ENCODE measurements at regions not wholly inside any gene's neighbourhood (a gene's known extent, or its start where the extent isn't known, plus 50 kb on each side); places are given as distances from the start of the nearest gene placed in this dataset.
"Not testable (repeated sequence)": the region's sequence is repeated elsewhere in the genome, so short reads cannot be mapped to it uniquely, and the experiment has no call there.

GRCh38 chr2:5007596-5007995, 684.6 kb upstream of the SOX11 start:
- in situ Hi-C loops (cut with MboI; ENCODE audit: low pct_unique_long_range_greater_than_20kb, low sequenced_read_pairs, unreplicated experiment) = no loop called here
- DNase-seq (ENCODE audit: low spot score) = no peak
- no peak for TF ChIP-seq CTCF (IDR thresholded peaks at IDR 0.05; ENCODE audit: extremely low read depth, insufficient read depth, missing control alignments)

DNA sequence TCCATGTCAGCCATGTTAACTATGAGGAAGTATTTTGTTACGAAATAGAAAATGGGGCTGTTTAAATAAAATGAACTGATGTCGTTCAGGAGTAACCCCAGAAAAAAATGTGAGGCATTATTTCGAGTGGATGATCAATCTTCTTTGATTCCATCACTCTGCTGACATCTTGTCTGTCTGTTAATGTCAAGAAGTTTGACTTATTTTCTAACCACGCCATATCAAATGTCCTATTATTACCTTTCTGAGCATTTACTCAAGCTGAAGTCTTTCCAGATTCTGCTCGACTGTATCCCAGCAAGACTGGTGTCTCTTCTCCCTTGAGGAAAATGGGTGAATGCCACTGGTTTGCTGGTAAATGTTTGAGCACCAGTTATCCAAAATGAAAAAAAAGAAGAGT, 672.9 kb upstream of the SOX11 start:
- TF ChIP-seq CTCF (IDR thresholded peaks at IDR 0.05; ENCODE audit: extremely low read depth, insufficient read depth, missing control alignments) = no peak
- in situ Hi-C loops (cut with MboI; ENCODE audit: low pct_unique_long_range_greater_than_20kb, low sequenced_read_pairs, unreplicated experiment) = no loop called here
- no peak for DNase-seq (ENCODE audit: low spot score)

DNA sequence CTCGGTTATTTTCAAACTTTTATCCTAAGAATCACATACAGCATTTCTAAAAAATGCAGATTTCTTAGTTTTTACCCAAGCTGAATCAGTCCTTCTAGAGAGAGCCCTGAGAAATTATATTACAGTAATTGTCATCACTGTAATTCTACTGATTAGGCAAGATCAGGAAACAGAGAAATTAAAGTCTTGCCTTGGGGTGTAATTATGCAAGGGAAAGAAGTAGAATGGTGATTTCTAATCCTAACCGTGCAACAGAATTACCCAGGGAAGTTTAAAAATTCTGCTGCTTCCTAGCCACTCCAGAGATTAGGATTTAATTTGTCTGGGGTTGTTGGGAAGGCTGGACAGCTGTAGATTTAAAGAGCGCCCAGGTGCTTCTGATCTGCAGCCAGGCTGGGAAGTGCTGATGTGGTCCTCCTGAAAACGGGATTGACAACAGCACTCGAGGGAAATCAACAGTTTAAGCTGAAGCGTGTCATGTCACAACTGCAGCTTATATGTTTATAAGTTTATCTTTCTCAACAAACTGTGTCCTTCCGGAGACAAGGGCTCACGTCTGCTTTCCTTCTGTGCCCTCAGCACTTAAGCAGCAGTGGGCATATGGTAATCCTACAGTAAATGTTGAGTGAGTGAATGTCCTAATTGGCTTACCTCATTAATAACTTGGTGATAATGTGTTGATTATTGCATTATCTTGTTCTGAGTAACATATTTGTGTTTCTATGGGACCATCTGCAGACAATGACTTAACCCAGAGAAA, 671.9 kb upstream of the SOX11 start:
- no peak for DNase-seq (ENCODE audit: low spot score)
- in situ Hi-C loops (cut with MboI; ENCODE audit: low pct_unique_long_range_greater_than_20kb, low sequenced_read_pairs, unreplicated experiment) = no loop called here
- TF ChIP-seq CTCF (IDR thresholded peaks at IDR 0.05; ENCODE audit: extremely low read depth, insufficient read depth, missing control alignments) = no peak

GRCh38 chr2:5021136-5021535, 671.0 kb upstream of the SOX11 start:
- DNase-seq (ENCODE audit: low spot score) = no peak
- TF ChIP-seq CTCF (IDR thresholded peaks at IDR 0.05; ENCODE audit: extremely low read depth, insufficient read depth, missing control alignments) = no peak
- in situ Hi-C loops (cut with MboI; ENCODE audit: low pct_unique_long_range_greater_than_20kb, low sequenced_read_pairs, unreplicated experiment) = no loop called here

GRCh38 chr2:5022061-5022460, 670.1 kb upstream of the SOX11 start:
- TF ChIP-seq CTCF (IDR thresholded peaks at IDR 0.05; ENCODE audit: extremely low read depth, insufficient read depth, missing control alignments) = no peak
- in situ Hi-C loops (cut with MboI; ENCODE audit: low pct_unique_long_range_greater_than_20kb, low sequenced_read_pairs, unreplicated experiment) = no loop called here
- DNase-seq (ENCODE audit: low spot score) = no peak

DNA sequence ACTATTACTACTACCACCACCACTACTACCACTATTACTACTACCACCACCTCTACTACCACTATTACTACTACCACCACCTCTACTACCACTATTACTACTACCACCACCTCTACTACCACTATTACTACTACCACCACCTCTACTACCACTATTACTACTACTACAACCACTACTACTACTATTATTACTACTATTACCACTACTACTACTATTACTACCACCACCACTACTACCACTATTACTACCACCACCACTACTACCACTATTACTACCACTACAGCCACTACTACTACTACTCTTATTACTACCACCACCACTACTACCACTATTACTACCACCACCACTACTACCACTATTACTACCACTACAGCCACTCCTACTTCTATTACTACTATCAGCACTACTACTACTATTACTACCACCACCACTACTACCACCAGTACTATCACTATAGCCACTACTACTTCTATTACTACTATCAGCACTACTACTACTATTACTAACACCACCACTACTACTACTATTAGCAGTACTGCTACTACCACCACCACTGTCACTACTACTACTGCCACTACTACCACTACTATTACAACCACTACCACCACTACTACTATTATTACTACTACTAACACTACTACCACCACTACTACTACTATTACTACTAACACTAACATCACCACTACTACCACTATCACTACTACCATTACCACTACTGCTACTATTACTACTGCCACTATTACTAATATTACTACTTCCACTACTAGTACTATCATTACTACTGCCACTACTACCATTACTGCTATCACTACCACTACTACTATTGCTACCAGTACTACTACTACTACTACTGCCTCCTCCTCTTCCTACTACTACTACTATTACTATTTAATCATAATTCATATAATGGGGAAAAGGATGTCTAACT, 669.2 kb upstream of the SOX11 start:
- DNase-seq (ENCODE audit: low spot score); in situ Hi-C loops (cut with MboI; ENCODE audit: low pct_unique_long_range_greater_than_20kb, low sequenced_read_pairs, unreplicated experiment): not testable (repeated sequence)
